OCI-LY3 (cell line): ENCODE measurements at regions not wholly inside any gene's neighbourhood (a gene's known extent, or its start where the extent isn't known, plus 50 kb on each side); places are given as distances from the start of the nearest gene placed in this dataset.

Source experiments
- CTCF ChIP-seq: fragments of 200-600, 300-600 bp; sonication (generic); IDR thresholded peaks from 2 replicates; pipeline ENCODE4 v1.5.1; 2014; ENCODE audit warnings: antibody characterized with exemption, low read length, low read depth
- EZH2phosphoT487 ChIP-seq: fragments of 200-600 bp; shearing (Covaris generic); IDR thresholded peaks from 2 replicates; pipeline ENCODE4 v1.6.1; 2018; ENCODE audit warnings: antibody characterized with exemption, mixed run types, low read depth

DNA sequence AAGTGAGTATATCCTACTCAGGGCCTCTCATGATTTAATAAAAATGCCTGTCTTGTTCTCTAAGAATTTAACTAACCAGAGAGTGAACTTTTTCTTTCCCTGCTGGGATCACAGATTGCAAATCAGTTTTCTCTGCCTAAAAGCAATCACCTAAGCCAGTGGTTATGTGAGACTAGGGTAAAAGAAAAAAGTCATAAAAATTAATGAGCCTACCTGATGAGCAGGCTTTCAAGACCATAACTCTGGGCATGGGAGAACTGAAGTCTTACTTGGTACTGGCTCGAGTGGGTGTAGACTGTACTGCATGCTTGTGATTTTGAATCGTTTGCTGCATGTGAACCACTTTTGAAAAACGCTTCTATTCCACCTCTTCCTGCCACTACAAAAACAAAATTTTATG lies 1677.0 kb upstream of the LRRTM1 start:
- TF ChIP-seq CTCF (no peak), EZH2phosphoT487 (no peak)
